GM19240 (cell line): ENCODE measurements at regions not wholly inside any gene's neighbourhood (a gene's known extent, or its start where the extent isn't known, plus 50 kb on each side); places are given as distances from the start of the nearest gene placed in this dataset.

Experiments
- DNase-seq: peaks from one replicate; pipeline ENCODE4 v3.0.0; 2011; ENCODE audit warnings: low spot score; ENCODE audit not compliant: insufficient read length

DNA sequence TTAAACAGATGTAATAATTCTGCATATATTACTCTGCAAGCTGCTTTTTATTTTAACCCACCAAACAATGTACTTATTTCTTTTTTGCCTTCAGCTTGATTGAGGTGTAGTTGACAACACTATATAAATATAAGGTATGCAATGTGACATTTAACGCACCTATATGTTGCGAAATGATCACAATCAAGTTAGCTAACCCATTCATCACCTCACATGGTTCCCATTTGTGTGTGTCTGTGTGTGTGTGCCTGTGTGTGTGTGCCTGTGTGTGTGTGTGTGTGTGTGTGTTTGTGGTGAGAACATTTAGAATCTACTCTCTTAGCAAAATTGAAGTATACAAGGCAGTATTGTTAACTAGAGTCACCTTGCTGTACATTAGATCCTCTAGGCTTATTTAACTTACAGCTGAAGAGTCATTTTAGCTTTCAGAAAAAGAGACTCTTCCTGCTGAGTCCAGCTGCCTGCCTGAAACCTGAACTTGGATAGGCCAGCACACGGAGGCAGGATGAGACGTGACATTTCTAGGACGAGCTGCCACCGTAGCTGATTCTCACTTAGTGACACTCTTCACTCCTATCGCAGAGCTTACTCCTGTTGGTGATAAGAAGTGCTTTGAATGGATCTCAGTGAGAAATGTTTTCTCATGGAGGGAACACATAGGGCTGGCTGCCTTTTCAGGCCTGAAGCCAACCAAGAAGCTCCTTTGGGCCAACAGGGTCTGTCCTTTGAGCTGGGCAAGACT lies 126.5 kb upstream of the RIPOR2 start:
- DNase-seq = no peak

DNA sequence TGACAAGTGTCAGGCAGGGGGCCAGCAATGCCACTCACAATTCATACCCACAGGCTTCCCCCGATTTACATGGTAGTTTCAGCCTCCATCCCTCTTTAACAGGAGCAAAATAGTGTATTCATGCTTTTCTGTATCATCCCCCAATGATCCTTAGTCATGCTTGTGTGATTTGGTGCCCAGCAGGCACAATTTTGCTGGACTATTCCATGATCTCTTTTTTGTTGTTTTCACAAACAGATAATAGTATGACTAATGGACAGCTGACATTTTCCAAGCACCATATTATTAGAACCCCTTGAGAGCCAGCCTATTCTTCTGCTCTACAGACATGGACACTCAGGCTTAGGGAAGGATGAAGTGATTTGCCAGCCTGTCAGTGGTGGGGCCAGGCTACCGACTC lies 128.2 kb upstream of the RIPOR2 start:
- no peak for DNase-seq

DNA sequence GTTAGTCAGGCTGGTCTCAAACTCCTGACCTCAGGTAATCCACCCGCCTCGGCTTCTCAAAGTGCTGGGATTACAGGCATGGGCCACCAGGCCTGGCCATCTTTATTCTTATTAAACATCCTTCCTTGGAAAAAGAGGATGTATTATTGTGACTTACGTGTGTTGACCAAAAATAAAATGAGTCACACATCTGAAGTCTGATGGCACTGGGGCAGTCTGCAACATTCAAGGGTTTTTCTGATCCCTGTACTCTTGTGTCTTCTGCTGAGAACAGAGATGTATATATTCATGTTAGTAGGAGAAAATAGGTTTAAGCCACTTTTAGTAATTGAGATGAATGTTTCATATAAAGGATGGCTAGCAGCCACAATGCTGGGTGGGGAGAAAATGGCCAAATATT lies 129.9 kb upstream of the RIPOR2 start:
- DNase-seq = no peak

DNA sequence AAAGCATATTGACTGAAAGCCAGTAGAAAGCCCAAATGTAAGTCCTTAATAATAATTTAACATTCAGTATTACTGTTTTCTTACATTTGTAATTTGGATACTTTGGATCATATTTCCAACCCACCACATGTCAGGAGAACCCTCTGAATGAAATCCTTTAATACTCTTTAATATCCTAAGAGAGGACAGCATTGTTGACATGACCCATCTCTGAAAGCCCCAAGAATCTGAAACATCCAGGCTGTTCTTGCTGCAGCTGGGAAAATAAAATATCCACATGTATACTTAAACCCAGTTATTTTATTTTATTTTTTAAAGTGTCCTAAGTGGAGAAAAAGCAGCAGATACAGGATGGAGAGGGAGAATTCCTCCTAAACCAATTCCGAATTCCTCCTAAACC lies 130.8 kb upstream of the RIPOR2 start:
- no peak for DNase-seq

DNA sequence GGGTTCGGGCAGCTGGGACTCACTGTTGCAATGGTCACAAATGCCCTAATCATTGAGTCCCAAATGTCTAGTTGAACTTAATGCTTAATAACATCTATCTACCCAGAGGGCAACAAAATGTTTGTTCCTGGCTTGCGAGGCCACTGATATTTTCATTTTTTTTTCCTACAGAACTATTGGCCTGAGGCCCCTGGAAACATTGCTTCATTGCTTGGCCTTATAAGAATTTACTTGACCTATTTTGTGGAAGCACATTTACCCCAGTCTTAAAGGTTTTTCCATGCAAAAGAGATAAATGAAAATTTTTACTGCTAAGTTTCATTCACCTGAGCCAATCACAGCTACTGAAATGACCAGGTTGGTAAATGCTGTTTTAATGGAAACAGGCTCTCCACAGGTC lies 133.1 kb upstream of the RIPOR2 start:
- DNase-seq = no peak

DNA sequence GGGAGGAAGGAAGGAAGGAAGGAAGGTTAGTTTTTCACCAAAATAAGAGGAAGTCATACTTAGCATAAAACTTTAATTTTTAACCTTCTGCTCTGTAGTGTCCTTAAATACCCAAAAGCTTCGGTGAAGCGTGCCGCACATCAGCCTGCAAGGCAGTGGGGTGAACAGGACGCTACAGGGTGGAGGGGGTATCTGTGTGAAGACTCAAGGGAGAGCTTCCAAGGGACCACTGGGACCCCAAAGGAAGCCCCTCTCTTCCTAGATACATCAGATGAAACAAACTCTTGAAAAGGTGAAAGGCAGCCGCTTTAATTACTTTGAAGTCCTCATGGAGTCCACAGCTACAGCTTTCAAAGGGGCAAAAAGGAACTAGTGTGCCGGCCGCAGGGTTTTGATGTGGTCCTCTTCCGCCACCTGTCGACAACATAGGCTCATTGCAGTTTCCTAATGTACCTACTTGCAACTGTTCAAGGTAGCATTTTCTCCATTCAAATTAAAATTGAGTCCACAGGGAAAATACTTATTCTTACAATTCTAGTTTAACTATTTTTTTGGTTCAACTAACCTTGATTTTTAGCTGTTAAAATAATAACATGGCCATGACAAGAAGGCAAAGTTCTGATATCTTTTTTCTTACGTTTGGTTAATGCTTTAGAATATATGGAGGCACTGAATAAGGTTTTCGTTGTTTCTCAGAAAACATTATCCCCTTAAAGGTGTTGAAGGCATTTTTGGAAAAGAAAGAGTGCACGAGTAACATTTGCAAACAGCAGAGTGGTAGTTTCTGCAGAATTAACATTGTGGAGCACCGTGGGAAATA lies 135.0 kb upstream of the RIPOR2 start:
- peak; percentile 53 for DNase-seq

DNA sequence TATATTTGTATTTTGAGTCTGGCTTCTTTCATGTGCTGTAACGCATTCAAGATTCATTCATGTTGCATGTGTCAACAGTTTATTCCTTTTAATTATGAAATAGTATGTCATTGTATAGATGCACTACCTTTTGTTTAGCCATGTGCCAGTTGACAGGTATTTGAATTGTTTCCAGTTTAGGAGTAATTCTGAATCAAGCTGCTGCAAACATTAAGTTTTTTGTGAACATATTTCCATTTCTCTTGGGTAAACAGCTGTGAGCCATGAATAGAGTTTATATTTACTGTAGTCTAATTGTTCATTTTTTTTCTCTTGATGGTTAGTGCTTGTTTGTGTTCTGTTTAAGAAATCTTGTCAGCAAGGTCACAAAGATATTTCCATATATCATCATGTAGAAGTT lies 142.4 kb upstream of the RIPOR2 start:
- no peak for DNase-seq

DNA sequence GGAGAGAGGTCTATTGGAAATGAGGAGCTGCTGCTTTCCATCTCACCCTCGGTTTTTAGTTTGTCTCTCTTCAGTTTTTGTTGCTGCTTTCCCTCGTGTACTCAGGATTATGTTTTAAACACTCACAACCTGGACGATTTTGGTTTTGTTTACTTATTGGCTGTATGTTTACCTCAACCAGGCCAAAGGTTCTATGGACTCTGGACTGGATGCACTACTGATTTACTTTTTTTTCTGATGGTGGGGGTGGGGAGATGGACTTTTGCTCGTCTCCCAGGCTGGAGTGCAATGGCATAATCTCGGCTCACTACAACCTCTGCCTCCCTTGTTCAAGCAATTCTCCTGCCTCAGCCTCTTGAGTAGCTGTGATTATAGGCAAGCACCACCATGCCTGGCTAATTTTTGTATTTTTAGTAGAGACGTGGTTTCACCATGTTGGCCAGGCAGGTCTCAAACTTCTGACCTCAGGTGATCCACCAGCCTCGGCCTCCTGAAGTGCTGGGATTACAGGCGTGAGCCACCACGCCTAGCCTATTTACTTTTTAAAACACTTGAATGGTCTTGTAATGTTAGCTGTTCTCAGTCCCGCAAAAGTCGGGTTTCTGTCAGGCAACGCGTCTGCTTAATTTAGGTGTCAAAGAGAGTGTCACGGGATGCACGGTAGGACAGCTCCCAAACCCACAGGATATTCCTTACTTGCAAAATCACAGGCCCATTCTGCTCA lies 148.2 kb upstream of the RIPOR2 start:
- no peak for DNase-seq

DNA sequence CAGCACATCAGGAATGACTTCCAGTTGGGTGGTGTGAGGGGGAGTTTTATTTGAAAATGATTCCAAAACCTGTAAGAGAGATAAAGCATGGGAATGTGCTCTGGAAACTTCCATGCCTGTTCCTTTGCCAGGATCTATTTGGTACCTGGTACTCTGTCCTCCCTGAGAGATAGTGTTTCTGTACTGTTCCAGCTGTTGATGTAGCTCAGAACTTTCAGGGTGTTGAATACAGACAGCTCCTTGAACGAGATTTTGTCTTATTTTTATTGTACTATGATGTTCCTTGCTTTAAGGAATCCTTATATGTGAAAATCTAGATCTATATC lies 148.7 kb upstream of the RIPOR2 start:
- no peak for DNase-seq

DNA sequence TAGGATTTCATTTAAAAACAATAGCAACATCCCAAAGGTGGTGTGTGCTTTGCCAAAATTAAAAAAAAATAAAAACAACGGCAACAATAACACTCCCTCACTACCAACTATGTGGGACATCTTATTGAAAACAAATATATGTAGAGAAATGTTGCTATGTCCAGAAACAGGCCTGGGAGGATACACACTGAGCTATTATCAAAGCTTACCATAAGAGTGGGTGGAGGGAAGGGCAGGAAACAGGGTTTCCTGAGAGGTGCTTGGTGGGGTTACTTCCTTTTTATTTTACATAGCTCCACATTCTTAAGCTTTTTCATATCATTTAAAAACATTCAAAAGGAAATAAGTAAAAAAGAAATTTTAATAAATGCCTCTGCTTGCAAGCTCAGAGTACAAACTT lies 150.0 kb upstream of the RIPOR2 start:
- DNase-seq = no peak

DNA sequence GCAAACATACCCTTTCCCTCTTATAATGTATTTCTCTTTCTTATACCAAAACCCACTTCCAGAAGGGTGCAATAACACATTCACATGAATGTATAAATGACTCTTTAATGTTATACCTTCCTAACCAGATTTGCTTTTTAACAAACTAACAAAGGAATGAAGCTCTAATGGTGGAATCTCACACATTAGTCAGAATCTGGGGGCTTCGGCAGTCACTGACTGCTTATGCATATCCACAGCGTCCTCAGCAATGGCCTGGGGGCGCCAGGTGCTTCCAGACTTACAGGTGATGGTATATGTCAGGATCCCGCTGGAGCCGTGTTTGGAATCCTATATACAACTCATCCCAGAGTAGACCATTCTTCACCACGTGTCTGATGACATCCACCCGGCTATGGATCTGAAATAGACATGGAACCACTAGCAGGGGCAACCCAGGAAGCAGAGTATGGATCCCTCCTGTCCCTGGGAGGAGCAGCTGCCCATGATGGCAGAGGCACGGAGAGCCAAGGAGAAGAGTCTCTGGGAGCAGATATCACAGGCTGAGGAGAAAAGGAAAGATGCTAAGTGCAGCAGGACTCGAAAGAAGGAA lies 150.8 kb upstream of the RIPOR2 start:
- no peak for DNase-seq

DNA sequence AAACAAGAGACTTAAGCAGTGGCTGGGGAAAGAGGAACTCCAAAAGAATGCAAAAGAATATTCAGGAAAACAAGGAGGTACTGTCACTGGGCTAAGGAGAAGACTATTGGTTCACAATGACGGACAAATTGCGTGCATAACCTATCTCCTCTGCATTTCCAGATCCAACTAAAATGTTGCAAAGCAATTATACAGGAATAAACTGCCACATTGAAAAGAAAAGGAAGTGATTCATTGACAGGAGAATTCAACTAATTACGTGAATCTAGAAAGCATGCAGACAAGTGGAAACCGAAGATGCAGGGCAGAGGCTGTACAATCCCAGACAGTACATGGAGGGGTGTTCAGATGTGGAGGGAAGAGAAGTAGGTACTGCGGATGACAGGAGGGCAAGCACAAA lies 152.8 kb upstream of the RIPOR2 start:
- DNase-seq = no peak

DNA sequence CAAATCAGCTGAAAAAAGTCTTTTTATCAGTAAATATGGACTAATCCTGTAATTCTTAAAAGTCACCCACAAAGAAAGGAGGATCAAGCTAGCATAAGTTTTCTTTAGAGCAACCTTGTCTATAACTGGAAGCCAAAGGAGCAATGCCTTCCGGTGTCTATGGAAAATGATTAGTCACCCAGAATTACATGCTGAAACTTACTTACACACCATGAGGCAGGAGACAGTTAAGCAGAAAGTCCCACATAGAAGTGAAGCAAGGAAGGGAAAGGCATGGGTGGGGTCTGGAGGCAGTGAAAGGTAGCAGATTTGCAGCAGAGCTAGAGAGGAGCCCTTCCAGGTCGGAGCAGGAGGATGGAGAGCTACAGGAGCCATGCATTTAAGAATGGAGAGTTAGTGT lies 153.7 kb upstream of the RIPOR2 start:
- DNase-seq = no peak

DNA sequence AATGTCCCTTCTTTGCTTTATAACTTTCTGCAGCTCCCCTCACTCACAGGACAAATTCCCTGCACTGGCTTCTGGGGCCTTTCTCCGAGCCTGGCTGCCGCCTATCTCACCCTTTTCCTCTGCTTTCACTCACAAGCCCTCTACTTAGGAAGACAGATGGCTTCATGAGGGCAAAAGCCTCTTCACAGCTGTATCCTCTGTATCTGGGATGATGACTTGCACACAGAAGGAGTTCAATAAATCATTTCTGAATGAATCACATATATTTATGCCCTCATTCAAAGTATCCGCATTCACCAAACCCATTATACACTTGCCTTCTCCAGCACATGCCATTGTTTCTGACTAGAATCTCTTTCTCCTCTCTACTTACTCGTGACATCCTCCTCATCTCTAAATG lies 159.0 kb upstream of the RIPOR2 start:
- no peak for DNase-seq

DNA sequence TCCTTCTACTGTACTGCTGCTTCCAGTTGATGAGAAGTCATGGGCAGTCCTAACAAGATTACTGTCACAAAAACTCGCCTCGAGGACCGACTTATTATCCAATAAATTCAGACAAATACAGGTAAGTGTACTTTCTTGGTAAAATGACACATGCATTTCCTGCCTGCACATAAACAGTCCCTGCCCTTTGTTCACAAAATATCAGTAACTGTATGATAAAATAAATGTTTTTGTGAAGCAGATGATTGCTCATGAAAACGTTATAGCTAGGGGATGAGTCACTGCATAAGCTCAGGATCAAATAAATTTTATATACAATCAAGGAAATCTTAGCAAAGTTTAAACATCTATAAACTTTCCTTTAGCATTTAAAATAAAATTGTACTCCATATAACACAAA lies 164.5 kb upstream of the RIPOR2 start:
- no peak for DNase-seq

DNA sequence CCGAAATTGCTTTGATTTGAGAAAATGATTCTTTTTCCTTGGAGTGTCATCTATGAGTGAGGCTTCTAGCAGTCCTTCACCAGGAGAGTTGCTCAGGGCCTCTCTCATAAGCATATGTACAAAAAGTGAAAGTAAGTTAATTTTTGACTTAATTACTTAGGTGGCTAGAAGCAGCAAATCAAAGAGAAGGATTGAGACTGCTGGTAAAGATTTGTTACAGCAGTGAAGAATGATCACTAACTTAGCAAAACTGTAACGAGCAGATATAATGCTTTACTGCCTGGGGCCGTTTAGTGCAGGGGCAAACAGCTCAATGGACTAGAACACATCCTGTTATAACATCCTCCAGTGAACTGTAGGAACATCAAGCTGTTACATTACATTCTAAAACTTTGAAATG lies 167.8 kb upstream of the RIPOR2 start:
- no peak for DNase-seq

DNA sequence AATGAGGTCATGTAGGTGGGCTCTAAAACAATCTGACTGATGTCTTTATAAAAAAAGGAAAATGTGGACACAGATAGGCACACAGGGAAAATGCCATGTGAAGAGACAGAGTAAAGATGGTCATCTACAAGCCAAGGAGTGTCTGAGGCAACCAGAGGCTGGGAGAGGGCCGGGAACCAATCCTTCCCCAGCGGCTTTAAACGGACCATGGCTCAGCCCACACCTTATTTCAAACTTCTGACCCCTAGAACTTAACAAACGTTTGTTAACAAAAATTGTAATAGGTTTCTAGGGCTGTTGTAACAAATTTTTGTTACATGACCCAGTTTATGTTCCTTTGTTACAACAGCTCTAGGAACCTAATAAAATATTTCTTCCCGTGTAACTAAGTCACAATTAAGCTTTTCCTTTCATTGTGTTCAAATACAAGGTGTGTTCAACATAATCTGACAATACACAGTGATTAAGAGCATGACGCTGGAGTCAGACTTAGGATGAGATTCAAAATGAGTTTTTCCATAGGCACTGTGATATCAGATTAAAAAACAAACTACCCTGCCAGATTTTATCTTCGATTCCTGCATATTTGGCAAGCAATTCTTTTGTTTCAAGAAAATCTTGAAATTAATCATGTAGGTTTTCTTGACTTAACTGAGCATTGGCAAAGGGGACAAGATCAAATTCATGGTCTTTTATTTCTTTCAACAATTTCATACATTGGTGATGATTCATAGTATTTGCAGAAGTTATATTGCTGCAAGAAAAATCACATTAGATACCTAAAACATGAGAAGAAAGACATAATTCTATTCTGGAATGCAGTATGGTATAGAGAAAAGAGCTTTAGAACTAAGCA lies 169.5 kb upstream of the RIPOR2 start:
- no peak for DNase-seq

DNA sequence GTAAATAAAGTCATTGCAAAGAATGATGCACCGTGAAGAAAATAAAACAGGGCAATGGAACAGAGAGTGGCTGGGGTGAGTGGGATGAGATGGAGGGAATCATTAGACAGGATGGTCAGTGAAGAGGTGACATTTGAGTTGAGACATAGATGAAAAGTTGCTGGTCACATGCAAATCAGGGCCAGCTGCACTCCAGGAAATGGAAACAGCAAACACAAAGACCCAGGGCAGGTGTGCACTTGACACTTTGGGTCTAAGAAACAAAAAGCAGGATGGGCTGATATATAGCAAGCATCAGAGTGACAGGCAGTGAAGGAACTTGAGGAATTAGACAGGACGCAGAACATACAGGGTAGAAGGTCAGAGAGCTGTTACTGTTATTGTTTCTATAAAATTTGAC lies 171.5 kb upstream of the RIPOR2 start:
- no peak for DNase-seq

DNA sequence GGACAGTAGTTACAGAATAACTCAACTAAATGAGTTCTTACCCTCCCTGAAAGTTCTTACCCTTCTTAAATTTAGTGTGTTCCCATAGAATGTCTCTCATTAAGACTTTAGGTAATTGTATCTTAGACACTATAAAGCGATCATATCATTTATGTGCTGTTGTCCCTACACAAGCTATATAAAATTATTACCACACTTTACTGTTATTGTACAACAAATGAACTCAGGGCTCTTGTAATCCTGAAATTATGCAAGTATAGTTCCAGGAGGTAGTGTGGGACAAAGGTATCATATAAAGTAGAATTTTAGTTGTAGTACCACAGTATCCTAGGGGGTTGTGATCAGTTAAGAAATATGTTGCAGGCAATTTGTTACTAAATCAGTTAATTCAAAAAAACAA lies 167.4 kb upstream of the CARMIL1 start:
- DNase-seq = no peak

DNA sequence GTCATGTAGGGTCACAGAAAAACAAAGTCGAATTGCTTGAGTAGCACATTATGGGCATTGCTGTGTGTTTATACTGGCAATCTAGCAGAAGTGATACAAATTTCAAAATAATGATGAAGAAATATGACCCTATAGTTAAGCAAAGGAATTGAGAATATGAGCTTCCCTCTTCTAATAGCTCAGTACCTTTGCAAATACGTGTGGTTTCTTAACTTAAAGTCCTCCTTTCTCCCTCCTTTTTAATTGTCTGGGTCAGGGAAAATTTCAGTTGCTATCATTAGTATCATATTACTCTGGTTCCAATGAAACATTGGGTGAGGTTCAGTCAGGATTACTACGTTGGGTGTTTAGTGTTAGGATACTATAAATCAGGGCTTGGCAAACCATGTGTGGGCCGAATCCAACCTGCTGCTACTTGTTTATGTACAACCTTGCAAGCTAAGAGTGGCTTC lies 166.8 kb upstream of the CARMIL1 start:
- DNase-seq = no peak

DNA sequence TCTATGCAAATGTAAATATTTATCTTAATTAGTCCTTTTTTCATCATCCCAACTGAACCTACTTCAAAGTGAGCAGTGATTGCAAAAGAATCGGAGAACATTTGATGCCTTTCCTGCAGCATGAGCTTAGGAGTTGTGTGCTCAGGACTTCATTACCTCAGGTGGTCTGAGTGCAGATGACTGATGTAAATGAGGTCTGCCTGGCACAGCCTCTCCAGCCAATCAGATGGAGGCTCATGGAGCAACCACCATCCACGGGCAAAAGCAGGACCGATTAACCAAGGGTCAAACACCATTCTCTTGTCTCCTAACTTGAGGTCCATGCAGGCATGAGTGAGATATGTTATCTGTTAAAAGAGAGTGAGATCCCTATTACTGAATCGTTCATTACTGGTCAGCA lies 165.7 kb upstream of the CARMIL1 start:
- no peak for DNase-seq
